ENCODE measurements at regions not wholly inside any gene's neighbourhood (a gene's known extent, or its start where the extent isn't known, plus 50 kb on each side); places are given as distances from the start of the nearest gene placed in this dataset. TPM values are rescaled to one million over a fixed set of nuclear protein-coding genes. Genes with fewer than 3 reads are reported as not detected.

GRCh38 chr4:86542319-86543027, 51.6 kb upstream of the PTPN13 start:
- no peak overlapping the region for H3K4me3 ChIP-seq (ENCODE audit: low read depth, low read length)
- no peaks in the 10 kb centered on the region; the same call in 1 of the 2 replicates for H3K27me3 ChIP-seq (ENCODE audit: control insufficient read depth, insufficient read depth, low read length)
- H3K36me3 ChIP-seq (ENCODE audit: control insufficient read depth, insufficient read depth, low read length), result no peaks in the 10 kb centered on the region
- ChIA-PET POLR2A (no interaction called here), CTCF (interaction anchor here (0.6 to 1.0 kb wide), 2 partner anchors 43 to 90 kb away, joined by 3 read pairs; no protein-coding TSS in a partner anchor)
- DNase-seq (ENCODE audit: low read depth), result no peak
- TF ChIP-seq, protein P1, sequence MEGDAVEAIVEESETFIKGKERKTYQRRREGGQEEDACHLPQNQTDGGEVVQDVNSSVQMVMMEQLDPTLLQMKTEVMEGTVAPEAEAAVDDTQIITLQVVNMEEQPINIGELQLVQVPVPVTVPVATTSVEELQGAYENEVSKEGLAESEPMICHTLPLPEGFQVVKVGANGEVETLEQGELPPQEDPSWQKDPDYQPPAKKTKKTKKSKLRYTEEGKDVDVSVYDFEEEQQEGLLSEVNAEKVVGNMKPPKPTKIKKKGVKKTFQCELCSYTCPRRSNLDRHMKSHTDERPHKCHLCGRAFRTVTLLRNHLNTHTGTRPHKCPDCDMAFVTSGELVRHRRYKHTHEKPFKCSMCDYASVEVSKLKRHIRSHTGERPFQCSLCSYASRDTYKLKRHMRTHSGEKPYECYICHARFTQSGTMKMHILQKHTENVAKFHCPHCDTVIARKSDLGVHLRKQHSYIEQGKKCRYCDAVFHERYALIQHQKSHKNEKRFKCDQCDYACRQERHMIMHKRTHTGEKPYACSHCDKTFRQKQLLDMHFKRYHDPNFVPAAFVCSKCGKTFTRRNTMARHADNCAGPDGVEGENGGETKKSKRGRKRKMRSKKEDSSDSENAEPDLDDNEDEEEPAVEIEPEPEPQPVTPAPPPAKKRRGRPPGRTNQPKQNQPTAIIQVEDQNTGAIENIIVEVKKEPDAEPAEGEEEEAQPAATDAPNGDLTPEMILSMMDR (IDR thresholded peaks at IDR 0.05; ENCODE audit: insufficient read depth, low read depth, low read length), result no peak

DNA sequence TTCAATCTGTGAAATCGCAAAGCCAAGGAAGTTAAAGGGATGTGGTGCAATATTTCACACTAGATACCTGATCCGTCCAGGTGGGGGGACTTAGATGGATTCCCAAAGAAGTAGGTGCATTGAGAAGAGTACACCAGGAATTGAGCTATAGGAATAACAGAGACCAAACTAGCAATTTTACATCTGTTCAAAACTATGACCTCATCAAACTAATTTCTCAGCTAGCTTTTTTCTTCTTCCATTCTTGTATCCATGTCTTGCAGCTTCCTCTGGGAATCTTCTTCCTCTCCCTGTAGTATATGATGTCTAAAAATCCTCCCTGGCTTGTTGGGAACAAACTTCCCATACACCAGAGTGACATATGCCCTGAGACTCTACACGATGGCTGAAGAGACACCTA, 51.0 kb upstream of the PTPN13 start:
- CTCF ChIA-PET, result interaction anchor here (1.0 kb wide), 1 partner anchor 43 kb away, joined by 3 read pairs; no protein-coding TSS in a partner anchor
- no peak for DNase-seq (ENCODE audit: low read depth)
- Histone ChIP-seq H3K36me3 (ENCODE audit: control insufficient read depth, insufficient read depth, low read length) (no peaks in the 10 kb centered on the region), H3K4me3 (ENCODE audit: low read depth, low read length) (no peak overlapping the region), H3K27me3 (ENCODE audit: control insufficient read depth, insufficient read depth, low read length) (no peaks in the 10 kb centered on the region; the same call in 1 of the 2 replicates)
- TF ChIP-seq, protein P1 (IDR thresholded peaks at IDR 0.05; ENCODE audit: insufficient read depth, low read depth, low read length), result no peak
- POLR2A ChIA-PET, result no interaction called here

GRCh38 chr4:86543560-86544309, 50.4 kb upstream of the PTPN13 start:
- Histone ChIP-seq H3K27me3 (ENCODE audit: control insufficient read depth, insufficient read depth, low read length) (no peaks in the 10 kb centered on the region; the same call in 1 of the 2 replicates), H3K36me3 (ENCODE audit: control insufficient read depth, insufficient read depth, low read length) (no peaks in the 10 kb centered on the region), H3K4me3 (ENCODE audit: low read depth, low read length) (no peak overlapping the region)
- no peak for DNase-seq (ENCODE audit: low read depth)
- ChIA-PET POLR2A (no interaction called here), CTCF (no interaction called here)
- TF ChIP-seq, protein P1 (IDR thresholded peaks at IDR 0.05; ENCODE audit: insufficient read depth, low read depth, low read length), result no peak

- ChIA-PET POLR2A (no interaction called here), CTCF (no interaction called here)
- no peak for DNase-seq (ENCODE audit: low read depth)
- TF ChIP-seq, protein P1 (IDR thresholded peaks at IDR 0.05; ENCODE audit: insufficient read depth, low read depth, low read length), result no peak
- H3K4me3 ChIP-seq (ENCODE audit: low read depth, low read length), result no peak overlapping the region
- no peaks in the 10 kb centered on the region for H3K36me3 ChIP-seq (ENCODE audit: control insufficient read depth, insufficient read depth, low read length)
- no peaks in the 10 kb centered on the region; the same call in 1 of the 2 replicates for H3K27me3 ChIP-seq (ENCODE audit: control insufficient read depth, insufficient read depth, low read length)
Observed at GRCh38 chr4:86544310-86544966, 49.7 kb upstream of the PTPN13 start.

Small RNA genes lying in the stretch of these regions (small RNA-seq; reads per million reads assigned to genes)
- gene MIR4452 (ENCODE audit: insufficient read length, low read depth, low replicate concordance), result not detected

Data from BJ (cell line).